ENCODE measurements at regions not wholly inside any gene's neighbourhood (a gene's known extent, or its start where the extent isn't known, plus 50 kb on each side); places are given as distances from the start of the nearest gene placed in this dataset.
A peak's percentile ranks its signal among the peaks of the same experiment; 100 is the strongest.
"Not testable (repeated sequence)": the region's sequence is repeated elsewhere in the genome, so short reads cannot be mapped to it uniquely, and the experiment has no call there.

- no peak overlapping the region for H3K9ac ChIP-seq (ENCODE audit: low read length in 3 of 3)
- no peak overlapping the region for H3K27ac ChIP-seq (ENCODE audit: low read depth in 2 of 2, low read length in 2 of 2)
- TF ChIP-seq CTCF (IDR thresholded peaks at IDR 0.05; ENCODE audit: borderline replicate concordance, extremely low read depth, insufficient read depth), result no peak
- intact Hi-C loops (cut with DNase I), result no loop called here
- no peaks in the 10 kb centered on the region for H3K27me3 ChIP-seq (ENCODE audit: control insufficient read depth, insufficient read depth, low read length)
- DNase-seq, result no peak
- no peak for FAIRE-seq
- no peaks in the 10 kb centered on the region for H3K36me3 ChIP-seq (ENCODE audit: control insufficient read depth in 2 of 3, insufficient read depth in 3 of 3, low read length in 3 of 3)
- no peak overlapping the region for H3K4me3 ChIP-seq (ENCODE audit: low read length in 3 of 3)
- no peaks in the 10 kb centered on the region for H3K4me1 ChIP-seq (ENCODE audit: control insufficient read depth in 2 of 3, insufficient read depth in 2 of 3, low read depth in 1 of 3, low read length in 3 of 3)
- H3K9me3 ChIP-seq (ENCODE audit: control insufficient read depth in 2 of 3, insufficient read depth in 1 of 3, low read length in 3 of 3), result no peaks in the 10 kb centered on the region
Observed at GRCh38 chr3:51604212-51604611, 65.7 kb downstream of the RAD54L2 start.

- intact Hi-C loops (cut with DNase I), result no loop called here
- no peak for TF ChIP-seq CTCF (IDR thresholded peaks at IDR 0.05; ENCODE audit: borderline replicate concordance, extremely low read depth, insufficient read depth)
- Histone ChIP-seq H3K4me3 (ENCODE audit: low read length in 3 of 3) (no peak overlapping the region), H3K36me3 (ENCODE audit: control insufficient read depth in 2 of 3, insufficient read depth in 3 of 3, low read length in 3 of 3) (no peaks in the 10 kb centered on the region), H3K4me1 (ENCODE audit: control insufficient read depth in 2 of 3, insufficient read depth in 2 of 3, low read depth in 1 of 3, low read length in 3 of 3) (no peaks in the 10 kb centered on the region), H3K27me3 (ENCODE audit: control insufficient read depth, insufficient read depth, low read length) (no peaks in the 10 kb centered on the region), H3K9ac (ENCODE audit: low read length in 3 of 3) (no peak overlapping the region), H3K9me3 (ENCODE audit: control insufficient read depth in 2 of 3, insufficient read depth in 1 of 3, low read length in 3 of 3) (no peaks in the 10 kb centered on the region), H3K27ac (ENCODE audit: low read depth in 2 of 2, low read length in 2 of 2) (no peak overlapping the region)
- FAIRE-seq (no peak), DNase-seq (no peak)
Observed at GRCh38 chr3:51605938-51606337, 65.1 kb upstream of the TEX264 start.

- intact Hi-C loops (cut with DNase I); H3K27me3 ChIP-seq (ENCODE audit: control insufficient read depth, insufficient read depth, low read length); H3K36me3 ChIP-seq (ENCODE audit: control insufficient read depth in 2 of 3, insufficient read depth in 3 of 3, low read length in 3 of 3); DNase-seq; H3K4me3 ChIP-seq (ENCODE audit: low read length in 3 of 3); H3K9me3 ChIP-seq (ENCODE audit: control insufficient read depth in 2 of 3, insufficient read depth in 1 of 3, low read length in 3 of 3); H3K9ac ChIP-seq (ENCODE audit: low read length in 3 of 3); H3K27ac ChIP-seq (ENCODE audit: low read depth in 2 of 2, low read length in 2 of 2); H3K4me1 ChIP-seq (ENCODE audit: control insufficient read depth in 2 of 3, insufficient read depth in 2 of 3, low read depth in 1 of 3, low read length in 3 of 3): not testable (repeated sequence)
- FAIRE-seq, result peak; percentile 27
Observed at GRCh38 chr3:51606871-51607270, 64.2 kb upstream of the TEX264 start.

GRCh38 chr3:51607591-51608325 lies 63.3 kb upstream of the TEX264 start:
- DNase-seq; H3K4me3 ChIP-seq (ENCODE audit: low read length in 3 of 3); H3K9me3 ChIP-seq (ENCODE audit: control insufficient read depth in 2 of 3, insufficient read depth in 1 of 3, low read length in 3 of 3); H3K4me1 ChIP-seq (ENCODE audit: control insufficient read depth in 2 of 3, insufficient read depth in 2 of 3, low read depth in 1 of 3, low read length in 3 of 3); H3K36me3 ChIP-seq (ENCODE audit: control insufficient read depth in 2 of 3, insufficient read depth in 3 of 3, low read length in 3 of 3); intact Hi-C loops (cut with DNase I); H3K27me3 ChIP-seq (ENCODE audit: control insufficient read depth, insufficient read depth, low read length); FAIRE-seq; H3K27ac ChIP-seq (ENCODE audit: low read depth in 2 of 2, low read length in 2 of 2); H3K9ac ChIP-seq (ENCODE audit: low read length in 3 of 3): not testable (repeated sequence)

Data from kidney (tissue), 13 donors.